HepG2 (cell line): ENCODE measurements at regions not wholly inside any gene's neighbourhood (a gene's known extent, or its start where the extent isn't known, plus 50 kb on each side); places are given as distances from the start of the nearest gene placed in this dataset.

Experiments
- ATAC-seq: fragments of 200-7000 bp; cut with Tn5 transposase; 3 replicates; pipeline ENCODE4 v1.9.1; 2020; ENCODE audit warnings: mild to moderate bottlenecking, moderate library complexity
- BruUV-seq: library from RNA; stranded (reverse); fragments of 400-500 nt; replicated peaks from 2 replicates; lab custom pipeline; 2021; lab: Mats Ljungman, UMichigan
- CTCF ChIA-PET: fragments of 300-600 bp; formaldehyde crosslinking; extraction: SDS; loops from one replicate; lab custom pipeline; 2021; ENCODE audit warnings: low total read pairs, inconsistent platforms, low intra/inter-chr PET ratio; lab: Yijun Ruan, JAX
- POLR2A ChIA-PET: fragments of 350-600 bp; sonication (Branson Sonifier 250); formaldehyde crosslinking; loops from one replicate; lab custom pipeline; 2020; ENCODE audit warnings: antibody characterized with exemption, inconsistent platforms; lab: Yijun Ruan, JAX
- DNase-seq: peaks from one replicate; pipeline ENCODE4 v3.0.0-alpha.2; 2015; ENCODE audit warnings: low spot score
- FAIRE-seq: peaks from 3 replicates; lab custom pipeline; 2011; peaks lifted over from hg19 to GRCh38; lab: Jason Lieb, UNC
- H2AFZ ChIP-seq: one replicate; pipeline ENCODE4 v1.6.1; 2011; ENCODE audit warnings: low read length, inconsistent platforms
- H3K27ac ChIP-seq: fragments of 300-600 bp; 3 replicates; pipeline ENCODE4 v1.8.0; 2011; ENCODE audit warnings: mixed run types, mild to moderate bottlenecking, mixed read lengths, low read length, inconsistent platforms; ENCODE audit not compliant: insufficient read depth; ENCODE audit errors: extremely low read length
- H3K27me3 ChIP-seq, 2 experiments: fragments of 200-600 bp in 1 of 2; 2 replicates in 1 of 2; 3 replicates in 1 of 2; pipeline versions ENCODE4 v1.6.0 to v1.8.0; 2011; ENCODE audit warnings: low read length in 2 of 2, mild to moderate bottlenecking in 2 of 2, moderate library complexity in 2 of 2, inconsistent platforms in 1 of 2; ENCODE audit not compliant: insufficient read depth in 2 of 2, control insufficient read depth in 1 of 2
- H3K36me3 ChIP-seq, 2 experiments: fragments of 200-600 bp in 1 of 2; replicated peaks in 1 of 2; 2 replicates in 1 of 2; 3 replicates in 1 of 2; pipeline versions ENCODE4 v1.5.1 to v1.8.0; 2011; ENCODE audit warnings: low read length in 2 of 2, inconsistent platforms in 1 of 2; ENCODE audit not compliant: insufficient read depth in 2 of 2, control insufficient read depth in 1 of 2
- H3K4me1 ChIP-seq: 2 replicates; pipeline ENCODE4 v1.5.1; 2012; ENCODE audit warnings: low read length, inconsistent platforms; ENCODE audit not compliant: insufficient read depth
- H3K4me2 ChIP-seq: 2 replicates; pipeline ENCODE4 v1.6.0; 2011; ENCODE audit warnings: low read depth, low read length, inconsistent platforms
- H3K4me3 ChIP-seq, 3 experiments: fragments of 200-600 bp in 1 of 3; sonication (generic), shearing (Covaris generic) in 1 of 3; replicated peaks in 1 of 3; 2 replicates each; pipeline ENCODE4 v1.5.1; 2011 to 2016; ENCODE audit warnings: low read length in 3 of 3, inconsistent platforms in 2 of 3, low read depth in 2 of 3, mild to moderate bottlenecking in 2 of 3, control low read depth in 1 of 3, mixed read lengths in 1 of 3; ENCODE audit not compliant: insufficient read depth in 1 of 3
- H3K79me2 ChIP-seq: one replicate; pipeline ENCODE4 v1.6.1; 2011; ENCODE audit warnings: low read length, inconsistent platforms; ENCODE audit not compliant: insufficient read depth
- H3K9ac ChIP-seq: 2 replicates; pipeline ENCODE4 v1.6.0; 2011; ENCODE audit warnings: mild to moderate bottlenecking, low read depth, low read length, inconsistent platforms; ENCODE audit not compliant: insufficient read depth
- H3K9me3 ChIP-seq: 2 replicates; pipeline ENCODE4 v1.5.1; 2012; ENCODE audit warnings: mild to moderate bottlenecking, low read length
- H4K20me1 ChIP-seq: 2 replicates; pipeline ENCODE4 v1.6.0; 2011; ENCODE audit warnings: inconsistent platforms, mild to moderate bottlenecking, low read length, moderate library complexity; ENCODE audit not compliant: insufficient read depth
- HNF4G ChIP-seq, 2 experiments: sonication (generic) in 1 of 2; formaldehyde crosslinking in 1 of 2; IDR thresholded peaks; 2 replicates each; pipeline versions ENCODE4 v1.4.0 to v1.6.1; 2011 to 2020; ENCODE audit warnings: borderline replicate concordance in 2 of 2, low read depth in 2 of 2, mild to moderate bottlenecking in 2 of 2, low read length in 1 of 2, missing genetic modification reagents in 1 of 2, moderate library complexity in 1 of 2
- NBN ChIP-seq: fragments of 450-650 bp; conservative IDR thresholded peaks from 2 replicates; pipeline ENCODE4 v1.6.1; 2017
- NFE2L2 ChIP-seq: fragments of 150-350 bp; IDR thresholded peaks from 2 replicates; pipeline ENCODE4 v1.6.1; 2014; ENCODE audit warnings: low read length
- SAFB2 ChIP-seq: sonication (generic); formaldehyde crosslinking; IDR thresholded peaks from 2 replicates; pipeline ENCODE4 v1.5.1; 2020; ENCODE audit warnings: missing genetic modification reagents, low read depth, mild to moderate bottlenecking, borderline replicate concordance
- ZNF550 ChIP-seq: sonication (generic); formaldehyde crosslinking; IDR thresholded peaks from 2 replicates; pipeline ENCODE4 v1.4.0; 2020; ENCODE audit warnings: mild to moderate bottlenecking, missing genetic modification reagents, borderline replicate concordance
- WGBS: methylation state at CpG from one replicate; pipeline ENCODE4 v1.1.6; 2017; ENCODE audit warnings: low lambda C conversion rate; 5-methylcytosine and 5-hydroxymethylcytosine counted together
- in situ Hi-C: cut with HindIII; loops from 2 replicates; pipeline ENCODE4 v1.10.0; 2017; ENCODE audit warnings: low pct_unique_long_range_greater_than_20kb; ENCODE audit not compliant: extremely low pct_ligation_motif_present
- intact Hi-C: fragments of 100-400 bp; cut with micrococcal nuclease; formaldehyde crosslinking; loops from one replicate; pipeline ENCODE4 v1.10.0; 2022; ENCODE audit not compliant: unreplicated experiment
- TF ChIP-seq, protein P1 (sequence below), 2 experiments: sonication (generic) in 1 of 2; formaldehyde crosslinking in 1 of 2; IDR thresholded peaks; 2 replicates each; pipeline versions ENCODE4 v1.4.0 to v1.6.1; 2016 to 2020; ENCODE audit warnings: borderline replicate concordance in 1 of 2, low read depth in 1 of 2, mild to moderate bottlenecking in 1 of 2, missing genetic modification reagents in 1 of 2

DNA sequence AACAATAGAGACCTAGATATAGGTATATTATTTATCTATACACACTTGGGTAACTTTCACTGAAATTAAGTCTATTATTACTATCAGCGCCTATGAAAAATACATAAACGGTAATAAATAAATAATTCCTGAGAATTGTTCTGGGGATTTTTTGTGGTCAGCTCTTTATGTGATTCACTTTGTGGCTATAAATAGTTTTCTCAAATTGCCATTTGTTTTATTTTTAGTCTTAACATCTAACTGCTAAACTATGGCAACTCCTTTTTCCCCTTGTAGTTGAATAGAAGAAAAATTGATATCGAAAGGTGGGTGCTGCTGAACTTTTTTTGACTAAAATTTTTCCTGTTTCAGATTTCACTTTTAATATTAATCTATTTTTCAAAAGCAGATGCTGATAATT is 189.0 kb downstream of the VGLL3 start:
- CTCF ChIA-PET: no interaction called here
- no peak for FAIRE-seq
- WGBS: 35% methylated on average over 3 of the region's 3 CpGs

More for the DNA sequence above, 189.0 kb downstream of the VGLL3 start:
- DNase-seq (no peak), ATAC-seq (no peak)
- no peaks in the 10 kb centered on the region for H3K27me3 ChIP-seq
- no peak overlapping the region for H3K4me3 ChIP-seq
- no peaks in the 10 kb centered on the region for H3K79me2 ChIP-seq
- no peaks in the 10 kb centered on the region for H3K9me3 ChIP-seq
- no peak overlapping the region for H3K9ac ChIP-seq
- intact Hi-C loops (no loop called here), in situ Hi-C loops (no loop called here)
- H3K4me1 ChIP-seq: no peaks in the 10 kb centered on the region
- no peaks in the 10 kb centered on the region for H4K20me1 ChIP-seq
- no peak overlapping the region for H3K4me2 ChIP-seq
- POLR2A ChIA-PET: no interaction called here
- TF ChIP-seq NFE2L2 (no peak), HNF4G (IDR thresholded peaks at IDR 0.05; ENCODE audit: borderline replicate concordance, low read depth, low read length) (no peak), HNF4G (CRISPR knock-in tag; IDR thresholded peaks at IDR 0.05; ENCODE audit: borderline replicate concordance, low read depth) (no peak), NBN (no peak), ZNF550 (CRISPR knock-in tag) (no peak), SAFB2 (CRISPR knock-in tag) (no peak)
- TF ChIP-seq, protein P1, sequence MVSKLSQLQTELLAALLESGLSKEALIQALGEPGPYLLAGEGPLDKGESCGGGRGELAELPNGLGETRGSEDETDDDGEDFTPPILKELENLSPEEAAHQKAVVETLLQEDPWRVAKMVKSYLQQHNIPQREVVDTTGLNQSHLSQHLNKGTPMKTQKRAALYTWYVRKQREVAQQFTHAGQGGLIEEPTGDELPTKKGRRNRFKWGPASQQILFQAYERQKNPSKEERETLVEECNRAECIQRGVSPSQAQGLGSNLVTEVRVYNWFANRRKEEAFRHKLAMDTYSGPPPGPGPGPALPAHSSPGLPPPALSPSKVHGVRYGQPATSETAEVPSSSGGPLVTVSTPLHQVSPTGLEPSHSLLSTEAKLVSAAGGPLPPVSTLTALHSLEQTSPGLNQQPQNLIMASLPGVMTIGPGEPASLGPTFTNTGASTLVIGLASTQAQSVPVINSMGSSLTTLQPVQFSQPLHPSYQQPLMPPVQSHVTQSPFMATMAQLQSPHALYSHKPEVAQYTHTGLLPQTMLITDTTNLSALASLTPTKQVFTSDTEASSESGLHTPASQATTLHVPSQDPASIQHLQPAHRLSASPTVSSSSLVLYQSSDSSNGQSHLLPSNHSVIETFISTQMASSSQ (IDR thresholded peaks at IDR 0.05; ENCODE audit: low read depth): no peak
- TF ChIP-seq, protein P1 (CRISPR knock-in tag; IDR thresholded peaks at IDR 0.05; ENCODE audit: borderline replicate concordance): no peak
- H3K27ac ChIP-seq: no peak overlapping the region
- no TSS peak for BruUV-seq
- no peaks in the 10 kb centered on the region for H3K36me3 ChIP-seq
- H2AFZ ChIP-seq: no peak overlapping the region
